KMS-11 (cell line): ENCODE measurements at regions not wholly inside any gene's neighbourhood (a gene's known extent, or its start where the extent isn't known, plus 50 kb on each side); places are given as distances from the start of the nearest gene placed in this dataset.

ENCODE experiments used
- H2AFZ ChIP-seq: fragments of 200-600 bp; sonication (generic); 2 replicates; pipeline ENCODE4 v1.6.1; 2016; ENCODE audit warnings: antibody characterized with exemption, mixed run types, low read depth
- H3K27ac ChIP-seq: fragments of 200-600 bp; sonication (generic); 2 replicates; pipeline ENCODE4 v1.6.1; 2016; ENCODE audit warnings: mild to moderate bottlenecking, mixed run types
- H3K27me3 ChIP-seq: fragments of 200-600 bp; sonication (generic); 2 replicates; pipeline ENCODE4 v1.6.1; 2017; ENCODE audit warnings: mild to moderate bottlenecking, low read depth, mixed run types, moderate library complexity; ENCODE audit not compliant: insufficient read depth
- H3K36me3 ChIP-seq: fragments of 200-600 bp; sonication (generic); 2 replicates; pipeline ENCODE4 v1.6.1; 2017; ENCODE audit warnings: mild to moderate bottlenecking, mixed run types; ENCODE audit not compliant: insufficient read depth
- H3K4me1 ChIP-seq: fragments of 200-600 bp; sonication (generic); 2 replicates; pipeline ENCODE4 v1.6.1; 2016; ENCODE audit warnings: mild to moderate bottlenecking, low read depth, mixed run types; ENCODE audit not compliant: poor library complexity, severe bottlenecking
- H3K4me2 ChIP-seq: fragments of 200-600 bp; sonication (generic); 2 replicates; pipeline ENCODE4 v1.7.0; 2016; ENCODE audit warnings: mild to moderate bottlenecking, mixed run types
- H3K4me3 ChIP-seq: fragments of 200-600 bp; sonication (generic); IDR thresholded peaks from 2 replicates; pipeline ENCODE4 v1.6.1; 2017; ENCODE audit warnings: low read depth, low read length, mixed read lengths; ENCODE audit not compliant: insufficient read depth
- H3K79me2 ChIP-seq: fragments of 200-600 bp; sonication (generic); 2 replicates; pipeline ENCODE4 v1.6.1; 2016; ENCODE audit warnings: low read depth, mixed run types; ENCODE audit not compliant: insufficient read depth
- H3K9ac ChIP-seq: fragments of 200-600 bp; sonication (generic); 2 replicates; pipeline ENCODE4 v1.6.1; 2016; ENCODE audit warnings: mild to moderate bottlenecking, mixed run types
- H4K20me1 ChIP-seq: fragments of 200-600 bp; sonication (generic); 2 replicates; pipeline ENCODE4 v1.6.1; 2016; ENCODE audit warnings: mild to moderate bottlenecking, mixed run types; ENCODE audit not compliant: insufficient read depth
- TF ChIP-seq, protein P1 (sequence below): fragments of 200-600 bp; sonication (generic); conservative IDR thresholded peaks from 2 replicates; pipeline ENCODE4 v1.6.1; 2017; ENCODE audit warnings: low read depth, mild to moderate bottlenecking, antibody characterized with exemption, low read length, moderate library complexity, mixed read lengths

DNA sequence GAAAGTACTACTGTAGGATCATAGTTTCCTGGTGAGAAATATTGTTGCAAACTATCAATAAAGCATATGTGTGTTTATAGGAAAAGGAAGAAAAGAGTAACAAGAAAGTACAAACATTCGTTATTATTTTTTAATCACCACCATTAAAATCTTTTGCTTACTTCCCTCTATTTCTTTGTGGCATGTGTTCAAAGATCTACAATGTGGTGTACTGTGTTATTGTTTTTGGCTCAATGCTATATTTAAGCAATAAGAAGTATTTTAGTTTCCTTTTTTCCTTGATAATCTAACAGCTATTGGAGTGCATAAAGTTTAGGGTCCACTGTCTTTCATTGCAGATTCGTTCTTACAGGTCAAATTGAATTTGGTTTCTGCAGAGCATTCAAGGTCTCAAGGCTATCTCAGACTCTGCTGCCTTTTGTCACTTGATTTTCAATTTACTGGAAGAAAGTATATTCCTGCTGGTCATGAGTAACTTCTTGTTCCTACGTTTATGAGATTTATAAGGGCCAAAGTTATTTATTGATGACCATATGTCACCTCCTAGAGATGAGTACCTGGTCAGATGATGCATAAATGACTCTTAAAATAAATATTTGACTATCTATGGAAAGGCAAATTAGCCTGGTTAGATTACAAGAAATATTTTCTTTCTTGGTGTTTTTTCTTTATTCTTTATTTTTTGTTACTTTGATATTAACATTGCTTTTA is 323.0 kb downstream of the TMEM167A start:
- no peak overlapping the region for H3K9ac ChIP-seq
- H3K4me2 ChIP-seq = no peak overlapping the region
- no peaks in the 10 kb centered on the region for H3K36me3 ChIP-seq
- TF ChIP-seq, protein P1, sequence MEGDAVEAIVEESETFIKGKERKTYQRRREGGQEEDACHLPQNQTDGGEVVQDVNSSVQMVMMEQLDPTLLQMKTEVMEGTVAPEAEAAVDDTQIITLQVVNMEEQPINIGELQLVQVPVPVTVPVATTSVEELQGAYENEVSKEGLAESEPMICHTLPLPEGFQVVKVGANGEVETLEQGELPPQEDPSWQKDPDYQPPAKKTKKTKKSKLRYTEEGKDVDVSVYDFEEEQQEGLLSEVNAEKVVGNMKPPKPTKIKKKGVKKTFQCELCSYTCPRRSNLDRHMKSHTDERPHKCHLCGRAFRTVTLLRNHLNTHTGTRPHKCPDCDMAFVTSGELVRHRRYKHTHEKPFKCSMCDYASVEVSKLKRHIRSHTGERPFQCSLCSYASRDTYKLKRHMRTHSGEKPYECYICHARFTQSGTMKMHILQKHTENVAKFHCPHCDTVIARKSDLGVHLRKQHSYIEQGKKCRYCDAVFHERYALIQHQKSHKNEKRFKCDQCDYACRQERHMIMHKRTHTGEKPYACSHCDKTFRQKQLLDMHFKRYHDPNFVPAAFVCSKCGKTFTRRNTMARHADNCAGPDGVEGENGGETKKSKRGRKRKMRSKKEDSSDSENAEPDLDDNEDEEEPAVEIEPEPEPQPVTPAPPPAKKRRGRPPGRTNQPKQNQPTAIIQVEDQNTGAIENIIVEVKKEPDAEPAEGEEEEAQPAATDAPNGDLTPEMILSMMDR = no peak
- no peaks in the 10 kb centered on the region for H3K27me3 ChIP-seq
- H3K79me2 ChIP-seq = no peaks in the 10 kb centered on the region
- no peaks in the 10 kb centered on the region for H3K4me1 ChIP-seq
- H3K27ac ChIP-seq = no peak overlapping the region
- H3K4me3 ChIP-seq = no peak overlapping the region
- no peaks in the 10 kb centered on the region for H4K20me1 ChIP-seq
- no peak overlapping the region for H2AFZ ChIP-seq

- H3K4me3 ChIP-seq = no peak overlapping the region
- no peak overlapping the region for H3K4me2 ChIP-seq
- H3K27ac ChIP-seq = no peak overlapping the region
- H4K20me1 ChIP-seq = no peaks in the 10 kb centered on the region
- H3K9ac ChIP-seq = no peak overlapping the region
- TF ChIP-seq, protein P1 = no peak
- H3K79me2 ChIP-seq = no peaks in the 10 kb centered on the region
- no peaks in the 10 kb centered on the region for H3K36me3 ChIP-seq
- H2AFZ ChIP-seq = no peak overlapping the region
- no peaks in the 10 kb centered on the region for H3K27me3 ChIP-seq
- H3K4me1 ChIP-seq = no peaks in the 10 kb centered on the region
Observed at GRCh38 chr5:82753374-82753773, 323.8 kb downstream of the TMEM167A start.

GRCh38 chr5:82749461-82749820 is 327.8 kb downstream of the TMEM167A start:
- no peaks in the 10 kb centered on the region for H3K4me1 ChIP-seq
- no peaks in the 10 kb centered on the region for H3K36me3 ChIP-seq
- no peaks in the 10 kb centered on the region for H3K27me3 ChIP-seq
- no peak overlapping the region for H3K27ac ChIP-seq
- TF ChIP-seq, protein P1 = no peak
- no peak overlapping the region for H3K4me3 ChIP-seq
- H3K9ac ChIP-seq = no peak overlapping the region
- no peaks in the 10 kb centered on the region for H3K79me2 ChIP-seq
- no peak overlapping the region for H3K4me2 ChIP-seq
- H2AFZ ChIP-seq = no peak overlapping the region
- H4K20me1 ChIP-seq = no peaks in the 10 kb centered on the region

- TF ChIP-seq, protein P1 = no peak
- Histone ChIP-seq H3K9ac (no peak overlapping the region), H2AFZ (no peak overlapping the region), H3K79me2 (no peaks in the 10 kb centered on the region), H3K27me3 (no peaks in the 10 kb centered on the region), H3K4me2 (no peak overlapping the region), H3K4me1 (no peaks in the 10 kb centered on the region), H3K36me3 (no peaks in the 10 kb centered on the region), H4K20me1 (no peaks in the 10 kb centered on the region), H3K4me3 (no peak overlapping the region), H3K27ac (no peak overlapping the region)
Observed at GRCh38 chr5:82748688-82749460, 328.3 kb downstream of the TMEM167A start.
